GM21529 (cell line): ENCODE measurements at regions not wholly inside any gene's neighbourhood (a gene's known extent, or its start where the extent isn't known, plus 50 kb on each side); places are given as distances from the start of the nearest gene placed in this dataset.

Experiments used
- ATAC-seq: cut with Tn5 transposase; IDR thresholded peaks from one replicate; pipeline ENCODE4 v1.9.1; 2021; ENCODE audit not compliant: unreplicated experiment

DNA sequence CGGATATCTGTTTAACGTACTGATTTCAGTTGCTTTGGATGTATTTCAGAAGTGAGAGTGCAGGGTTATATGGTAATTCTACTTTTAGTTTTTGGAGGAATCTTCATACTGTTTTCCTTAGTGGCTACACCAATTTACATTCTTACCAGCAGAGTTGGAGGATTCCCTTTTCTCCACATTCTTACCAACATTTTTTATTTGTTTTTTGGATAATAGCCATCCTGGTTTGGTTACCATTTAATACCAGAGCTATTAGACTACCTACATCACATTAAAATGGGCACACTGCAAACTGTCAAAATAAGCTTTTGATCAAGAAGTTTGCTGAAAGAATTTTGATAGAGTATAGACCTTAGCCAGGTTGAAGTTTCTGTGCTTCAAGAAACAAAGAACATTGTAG, 217.2 kb upstream of the CFAP20DC start:
- no peak for ATAC-seq

DNA sequence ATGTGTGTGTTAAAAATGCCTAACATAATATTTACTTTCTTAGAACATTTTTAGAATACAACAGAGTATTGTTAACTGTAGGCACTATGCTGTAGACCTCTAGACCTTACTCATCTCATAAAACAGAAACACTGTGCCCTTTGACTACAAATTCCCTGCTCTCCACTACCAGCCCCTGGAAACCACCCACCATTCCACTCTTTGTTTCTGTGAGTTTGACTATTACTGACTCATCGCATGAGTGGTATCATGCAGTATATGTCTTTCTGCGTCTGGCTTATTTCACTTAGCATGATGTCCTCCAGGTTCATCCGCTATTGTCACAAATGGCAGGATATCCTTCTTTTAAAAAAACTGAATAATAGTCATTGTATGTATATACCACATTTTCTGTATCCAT, 216.7 kb upstream of the CFAP20DC start:
- no peak for ATAC-seq

DNA sequence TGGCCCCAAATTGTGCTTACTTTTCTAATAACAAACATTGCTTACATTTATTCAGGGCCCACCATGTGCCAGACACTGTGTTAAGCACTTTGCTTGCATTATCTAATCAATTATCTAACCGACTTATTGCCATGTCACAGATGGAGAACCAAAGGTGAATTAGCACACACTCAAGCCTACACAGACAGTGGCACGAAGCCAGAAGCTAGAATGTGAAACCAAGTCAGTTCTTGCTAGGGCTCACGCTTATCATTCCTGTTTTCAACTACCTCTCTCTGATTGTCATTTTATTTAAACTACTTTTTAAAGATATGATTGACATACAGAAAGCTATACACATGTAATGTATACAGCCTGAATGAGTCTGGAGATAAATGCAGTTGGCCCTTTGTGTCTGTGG, 215.7 kb upstream of the CFAP20DC start:
- no peak for ATAC-seq

DNA sequence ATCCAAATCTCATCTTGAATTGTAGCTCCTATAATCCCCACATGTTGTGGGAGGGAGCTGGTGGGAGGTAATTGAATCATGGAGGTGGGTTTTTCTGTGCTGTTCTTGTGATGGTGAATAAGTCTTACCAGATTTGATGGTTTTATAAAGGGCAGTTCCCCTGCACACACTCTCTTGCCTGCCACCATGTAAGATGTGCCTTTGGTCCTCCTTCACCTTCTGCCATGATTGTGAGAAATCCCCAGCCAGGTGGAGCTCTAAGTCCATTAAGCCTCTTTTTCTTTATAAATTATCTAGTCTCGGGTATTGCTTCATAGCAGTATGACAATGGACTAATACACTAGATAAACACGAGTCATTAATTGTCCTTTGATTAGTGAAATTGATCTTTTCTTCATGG, 214.5 kb upstream of the CFAP20DC start:
- ATAC-seq, result no peak

DNA sequence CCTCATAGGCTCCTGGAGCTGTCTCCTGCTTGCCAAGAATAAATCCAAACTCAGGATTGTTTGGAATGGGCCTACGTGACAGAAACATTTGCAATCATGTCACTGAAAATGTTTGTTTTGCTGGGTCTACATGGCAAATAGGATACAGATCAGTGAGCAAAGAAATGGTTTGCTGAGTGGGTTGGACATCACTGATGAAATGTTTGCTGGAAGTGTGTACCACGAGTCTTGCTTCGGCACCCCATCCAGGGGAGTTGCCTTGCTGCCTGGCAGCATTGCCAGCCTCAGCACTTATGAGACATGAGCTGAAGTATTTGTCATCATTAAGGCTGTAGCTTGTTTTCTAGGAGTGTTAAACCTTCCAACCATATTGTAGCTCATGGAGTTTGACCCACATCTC, 213.3 kb upstream of the CFAP20DC start:
- ATAC-seq, result no peak

DNA sequence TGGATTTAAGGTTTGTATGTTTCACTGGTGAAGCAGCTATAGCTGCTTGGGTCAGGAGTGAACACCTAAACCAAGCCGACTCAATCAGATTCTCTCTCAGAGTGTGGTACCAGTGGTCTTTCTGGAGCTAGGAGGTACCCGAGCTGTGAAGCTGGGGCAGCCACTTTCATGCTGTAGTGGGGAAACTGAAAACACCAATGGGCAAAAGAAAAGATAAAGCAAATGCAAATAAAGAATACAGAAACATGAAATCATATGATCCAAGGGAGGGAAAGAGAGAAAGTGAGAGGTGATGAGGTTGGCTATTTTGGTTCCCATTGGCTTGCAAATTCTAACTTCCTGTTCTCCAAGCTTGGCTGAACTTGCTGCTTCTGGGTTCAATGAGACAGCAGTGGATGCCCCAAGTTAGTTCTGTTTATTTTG, 212.3 kb upstream of the CFAP20DC start:
- peak; percentile 85 for ATAC-seq

DNA sequence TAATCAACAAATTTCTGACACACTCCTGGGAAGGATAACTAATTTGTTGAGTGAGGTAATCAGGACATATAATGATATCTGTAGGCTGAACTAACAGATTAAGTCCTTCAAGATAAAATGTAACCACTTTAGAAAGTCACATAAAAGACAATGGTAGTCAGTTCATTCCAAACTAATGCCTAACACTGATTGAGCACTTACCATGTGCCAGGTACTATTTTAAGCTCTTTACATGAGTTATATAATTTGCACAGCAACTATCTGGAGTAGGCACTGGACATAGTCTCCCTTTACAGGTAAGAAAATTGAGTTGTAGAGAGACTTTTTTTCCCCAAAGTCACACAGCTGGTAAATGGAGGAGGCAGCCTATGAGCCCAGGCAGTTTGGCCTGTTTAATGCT, 211.2 kb upstream of the CFAP20DC start:
- ATAC-seq, result no peak

DNA sequence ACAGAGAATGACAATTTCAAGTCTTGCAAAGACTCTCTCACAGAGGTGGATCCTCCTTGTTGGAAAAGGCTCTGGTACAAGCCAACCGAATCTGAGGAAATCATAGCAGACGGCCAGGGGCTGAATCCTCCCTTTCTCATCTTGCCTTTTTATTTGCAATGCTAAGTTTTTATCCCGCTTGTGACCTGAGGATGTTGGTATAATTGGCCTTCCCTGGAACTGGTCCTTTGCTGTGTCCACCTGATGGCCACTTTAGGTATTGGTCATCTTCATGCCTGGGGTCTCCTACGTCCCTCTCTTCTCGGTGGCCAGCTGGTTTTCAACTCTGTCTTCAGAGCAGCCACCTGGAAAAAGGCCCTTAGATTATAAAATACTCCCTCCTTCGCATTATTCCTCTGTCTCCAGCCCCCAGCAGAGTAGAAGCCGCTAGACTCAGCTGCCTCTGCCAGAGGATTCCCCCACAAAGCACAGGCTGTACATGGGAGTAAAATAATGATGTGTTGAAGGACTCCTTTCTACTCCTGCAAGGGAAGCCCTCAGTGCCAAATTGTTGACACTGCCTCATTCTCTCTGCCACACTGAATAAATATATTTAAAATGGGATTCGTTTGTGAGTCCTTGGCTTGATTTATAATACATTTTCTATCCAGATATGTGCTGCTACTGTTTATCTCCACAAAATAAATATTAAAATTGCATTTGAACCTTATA, 208.9 kb upstream of the CFAP20DC start:
- no peak for ATAC-seq

DNA sequence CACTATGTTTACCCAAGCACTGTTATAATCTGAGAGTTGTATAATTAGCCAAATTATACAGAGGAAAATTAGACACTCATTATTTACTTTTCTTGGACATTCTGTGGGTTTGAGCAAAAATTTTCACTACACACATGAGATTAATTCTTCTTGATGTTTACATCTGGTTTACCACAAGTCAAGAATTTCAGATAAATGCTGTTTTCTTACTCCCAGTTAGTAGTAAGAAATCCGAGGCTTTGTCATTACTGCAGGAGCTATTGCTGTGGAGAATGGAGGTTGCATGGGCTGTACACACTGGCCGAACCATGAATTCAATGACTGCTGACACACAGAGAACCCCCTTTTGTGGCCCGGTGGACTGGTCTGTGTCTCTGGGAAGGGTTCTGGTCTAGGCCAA, 207.7 kb upstream of the CFAP20DC start:
- ATAC-seq, result no peak

DNA sequence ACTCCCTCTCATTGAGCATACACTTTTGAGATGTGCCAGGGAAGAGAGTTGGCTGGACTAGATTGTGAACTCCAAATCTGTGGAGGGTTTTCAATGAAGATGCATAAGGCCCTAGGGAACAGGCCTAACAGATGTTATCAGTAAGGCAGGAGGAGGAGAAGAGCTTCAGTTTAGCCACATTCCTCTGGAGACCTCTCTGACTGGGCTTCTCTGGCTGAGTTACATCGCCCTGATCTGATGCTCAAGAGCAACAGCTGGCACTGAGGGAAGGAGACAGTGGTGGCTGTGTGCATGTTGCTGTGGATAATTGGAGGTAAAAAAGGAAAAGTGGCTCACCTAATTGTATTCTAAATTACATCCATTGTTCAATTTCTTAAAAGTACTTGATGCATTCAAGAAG, 206.4 kb upstream of the CFAP20DC start:
- ATAC-seq, result no peak

DNA sequence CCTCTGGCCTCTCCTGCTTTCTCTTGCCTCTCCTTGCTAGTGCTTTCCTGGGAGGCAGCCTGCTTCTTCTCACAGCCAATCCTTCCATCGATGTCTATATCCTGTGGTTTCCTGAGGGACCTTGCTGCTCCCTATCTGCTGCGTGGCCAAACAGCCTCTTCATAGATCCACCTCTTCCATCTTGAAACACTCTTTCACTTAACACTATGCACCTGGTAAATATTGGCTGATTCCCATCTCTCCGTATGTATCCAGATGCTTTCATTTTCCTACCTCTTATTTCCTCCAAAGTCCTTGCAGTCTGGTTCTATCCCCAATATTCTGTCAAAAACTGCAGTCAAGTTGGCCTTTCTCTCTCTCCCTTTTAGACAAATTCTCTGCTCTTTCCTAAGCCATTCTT, 205.2 kb upstream of the CFAP20DC start:
- ATAC-seq, result no peak

DNA sequence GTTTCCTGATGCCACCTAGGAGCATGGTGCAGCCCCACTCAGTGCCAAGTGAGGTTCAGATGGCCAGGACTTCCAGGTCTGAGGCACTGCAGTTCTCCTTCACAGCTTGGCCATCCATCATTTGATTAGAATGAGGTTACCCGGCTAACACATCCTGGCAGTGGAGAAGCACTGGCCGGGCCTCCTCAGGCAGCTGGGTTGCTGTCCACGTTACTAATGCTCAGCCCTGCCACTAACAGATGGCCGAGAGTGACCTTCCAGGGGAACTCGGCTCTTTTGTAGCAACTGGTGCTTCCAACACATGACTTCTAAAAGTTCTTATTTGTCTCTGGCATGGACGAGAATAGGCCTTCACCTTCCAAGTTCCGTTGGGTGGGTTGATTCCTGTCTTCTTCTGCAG, 204.6 kb upstream of the CFAP20DC start:
- no peak for ATAC-seq

DNA sequence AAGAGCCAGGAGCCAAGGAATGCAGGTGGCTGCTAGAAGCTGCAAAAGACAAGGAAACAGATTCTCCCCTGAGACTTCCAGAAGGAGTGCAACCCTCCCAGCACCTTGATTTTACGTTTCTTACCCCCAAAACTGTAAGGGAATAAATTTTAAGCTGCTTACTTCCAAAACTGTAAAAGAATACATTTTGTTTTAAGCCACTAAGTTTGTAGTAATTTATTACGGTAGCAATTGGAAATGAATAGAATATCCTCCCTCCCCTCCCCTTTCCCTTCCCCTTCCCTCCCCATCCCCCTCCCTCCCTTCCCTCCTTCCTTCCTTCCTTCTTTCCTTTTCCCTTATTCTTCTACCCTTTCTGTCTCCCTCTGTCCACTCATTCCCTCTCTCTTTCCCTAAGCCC, 203.7 kb upstream of the CFAP20DC start:
- ATAC-seq, result no peak

DNA sequence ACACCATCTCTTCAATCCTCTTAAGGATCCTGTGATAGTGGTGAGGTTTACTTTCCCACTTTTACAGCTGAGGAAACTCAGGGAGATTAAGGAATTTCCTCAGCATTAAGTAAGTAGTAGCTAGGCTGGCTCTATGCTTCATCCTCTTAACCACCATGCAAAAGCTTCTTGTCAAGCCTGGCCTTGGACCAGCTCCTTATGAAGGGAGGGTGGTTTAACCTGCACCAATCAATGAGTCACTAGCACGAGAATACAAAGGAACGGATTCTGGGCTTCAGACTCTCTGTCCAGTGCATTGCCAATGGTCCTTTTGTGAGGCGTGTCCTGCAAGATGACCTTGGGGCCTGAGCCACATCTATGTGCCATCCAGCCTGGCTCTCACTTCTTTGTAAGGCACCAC, 202.0 kb upstream of the CFAP20DC start:
- ATAC-seq, result no peak

DNA sequence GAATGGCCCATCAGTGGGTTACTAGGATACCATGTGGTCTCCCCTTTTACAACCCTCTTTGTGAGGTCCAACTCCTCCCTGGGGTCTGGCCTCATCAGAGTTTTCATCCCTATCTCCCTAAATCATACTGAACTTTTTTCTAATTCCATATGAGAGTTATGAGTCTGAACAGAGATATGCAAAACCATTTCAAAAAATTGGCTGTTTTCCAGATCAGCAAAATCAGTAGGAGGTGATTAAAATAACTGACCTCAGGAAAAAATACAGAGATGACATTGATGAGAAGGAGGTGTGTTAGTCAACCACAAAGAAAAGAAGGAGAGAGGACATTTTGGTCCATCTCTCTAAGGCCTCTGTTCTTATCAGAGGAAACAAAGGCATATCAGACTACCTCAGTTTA, 200.8 kb upstream of the CFAP20DC start:
- ATAC-seq, result no peak

DNA sequence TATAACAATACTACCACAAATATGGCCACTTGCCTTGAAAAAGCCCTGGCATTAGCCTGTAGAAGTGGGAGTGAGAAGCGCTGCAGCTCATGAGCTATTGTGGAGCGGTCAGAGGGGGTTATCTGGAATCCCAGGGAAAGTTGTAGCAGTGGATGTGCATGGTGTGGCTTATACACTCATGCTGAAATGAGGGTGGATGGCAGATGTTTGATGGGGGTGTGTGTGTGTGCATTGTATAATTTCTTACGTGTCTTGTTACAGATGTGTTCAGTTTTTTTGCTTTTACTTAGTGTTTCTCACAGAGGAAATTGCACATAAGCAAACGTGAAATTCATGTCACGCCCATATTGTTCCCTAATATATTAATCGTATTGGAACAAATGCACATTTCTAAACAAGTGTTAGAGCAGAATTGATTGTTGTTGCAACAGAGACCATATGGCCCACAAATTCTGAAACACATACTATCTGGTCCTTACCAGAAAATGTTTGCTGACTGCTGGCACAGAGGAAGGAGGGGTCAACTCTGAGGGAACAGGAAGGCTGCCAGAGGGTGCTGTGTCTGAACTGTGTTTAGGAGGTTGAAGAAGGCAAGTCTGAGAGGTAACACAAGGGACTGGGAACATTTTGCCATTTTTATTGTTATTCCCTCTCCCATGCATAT, 200.0 kb upstream of the CFAP20DC start:
- ATAC-seq, result no peak

DNA sequence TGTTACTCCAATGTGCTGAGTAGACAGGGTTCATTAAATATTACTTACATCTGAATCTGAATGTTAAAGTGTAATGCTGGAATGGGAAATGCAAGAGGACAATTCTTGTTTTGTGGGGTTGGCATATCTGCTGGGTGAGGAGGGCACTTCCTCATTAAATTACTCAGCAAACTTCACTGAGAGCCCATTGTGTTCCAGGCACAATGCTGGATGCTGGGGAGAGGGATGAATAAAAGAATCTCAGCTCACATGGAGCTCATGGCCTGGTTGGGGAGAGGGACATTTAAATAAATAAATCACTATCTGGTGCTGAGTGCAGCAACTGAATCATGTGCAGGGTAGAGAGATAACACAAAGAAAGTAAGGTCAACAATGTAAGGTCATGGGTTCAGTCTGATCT, 199.2 kb upstream of the CFAP20DC start:
- ATAC-seq, result no peak

DNA sequence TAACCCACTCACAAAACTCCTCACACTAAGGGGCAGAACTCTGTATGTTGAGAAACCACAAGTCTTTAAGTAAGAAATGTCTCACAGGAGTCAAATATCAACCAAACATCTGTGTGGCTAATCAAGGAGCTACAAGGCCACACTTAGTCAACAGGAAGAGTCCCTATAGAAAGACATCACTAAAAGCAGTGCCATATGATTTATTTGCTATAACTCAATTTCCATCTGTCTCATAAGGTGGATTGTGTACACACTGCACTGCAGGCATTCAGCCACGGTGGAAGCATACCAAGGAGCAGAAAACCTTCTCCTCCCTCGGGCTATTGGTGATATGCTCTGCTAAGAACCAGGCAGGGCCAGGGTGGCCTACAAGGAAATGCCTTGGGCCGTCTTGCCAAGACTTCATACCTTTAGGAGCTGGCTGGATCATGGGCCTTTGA, 197.6 kb upstream of the CFAP20DC start:
- ATAC-seq, result no peak

DNA sequence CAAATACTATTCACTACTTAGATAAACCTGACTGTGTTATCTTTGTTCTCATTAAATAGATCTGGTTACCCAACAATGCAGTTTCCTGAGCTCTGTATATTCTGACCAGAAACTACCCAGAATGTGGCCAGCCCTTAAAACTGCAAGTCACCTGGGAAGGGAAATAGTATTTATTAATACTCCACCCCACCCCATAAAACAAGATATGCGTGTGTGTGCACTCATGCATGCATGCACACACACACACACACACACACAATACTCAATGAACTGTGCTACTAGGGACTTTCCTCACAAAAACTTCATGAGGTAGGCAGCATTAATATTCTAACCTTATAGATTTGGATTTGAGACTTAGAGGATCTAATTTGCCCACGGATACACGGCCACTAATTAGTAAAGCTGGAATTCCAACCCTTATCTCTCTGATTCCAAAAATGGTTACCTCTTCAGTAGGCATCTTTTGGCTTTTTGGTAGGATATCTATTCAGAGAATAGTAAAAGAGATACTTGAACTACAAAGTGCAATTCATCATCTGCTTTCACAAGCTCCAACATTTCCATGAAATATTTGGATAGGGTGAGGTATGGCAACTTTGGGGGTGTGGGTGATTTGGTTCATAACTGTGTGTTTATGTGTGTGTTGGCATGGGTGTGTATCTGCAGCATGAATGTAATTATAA, 197.0 kb upstream of the CFAP20DC start:
- no peak for ATAC-seq

DNA sequence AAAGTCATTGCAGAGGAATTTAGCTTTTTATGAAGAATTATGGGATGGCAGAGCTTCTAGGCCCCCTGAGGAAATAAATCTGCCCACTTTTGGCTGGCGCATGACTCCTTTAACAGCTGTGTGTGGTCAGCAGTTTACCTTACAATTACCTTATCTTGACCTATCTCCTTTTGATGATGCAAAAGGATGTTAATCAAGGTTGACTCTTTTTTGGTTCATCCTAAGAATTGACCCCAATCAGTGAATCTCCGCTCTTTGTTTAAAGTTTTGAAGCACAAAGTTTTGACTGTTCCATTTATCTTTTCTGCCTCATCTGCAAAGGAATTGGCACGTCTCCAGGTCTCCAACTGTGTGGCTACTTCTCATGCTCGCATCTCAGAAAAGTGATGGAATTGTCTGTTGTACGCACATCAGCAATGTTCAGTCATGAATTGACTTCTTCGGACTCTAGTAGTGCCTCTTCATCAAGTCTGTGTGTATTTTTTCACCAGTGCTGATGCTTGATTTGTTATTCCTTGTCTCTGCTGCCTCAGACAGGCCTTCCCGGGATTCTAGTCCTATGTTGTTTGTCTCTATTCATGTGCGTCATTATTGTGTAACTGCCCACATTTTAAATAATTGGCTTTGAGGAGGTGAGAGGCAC, 196.2 kb upstream of the CFAP20DC start:
- no peak for ATAC-seq

DNA sequence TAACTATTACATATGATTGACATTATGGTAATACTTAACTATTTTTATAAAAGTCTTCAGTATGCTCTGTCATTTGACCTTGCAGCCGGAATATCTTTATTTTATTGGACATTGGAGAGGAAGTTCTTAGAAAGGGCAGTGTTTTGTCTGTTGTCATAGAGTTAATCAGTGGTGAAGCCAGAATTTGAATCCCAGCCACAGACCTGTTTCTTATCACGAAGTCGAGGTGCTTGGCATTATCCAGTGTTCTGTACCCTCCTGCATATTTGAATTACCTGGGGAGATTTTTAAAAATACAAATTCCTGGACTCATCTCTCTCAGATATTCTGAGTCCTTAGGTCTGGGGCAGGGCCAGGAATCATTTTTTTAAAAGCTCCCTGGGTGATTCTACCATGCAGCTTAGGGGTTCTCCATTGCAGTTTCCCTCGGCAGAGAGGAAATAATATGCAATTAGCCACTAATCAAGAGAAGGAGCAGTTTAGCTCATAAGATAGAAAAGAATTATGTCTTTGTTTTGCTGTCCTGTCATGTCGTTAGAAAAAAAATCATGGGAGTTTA, 195.6 kb upstream of the CFAP20DC start:
- ATAC-seq, result no peak

DNA sequence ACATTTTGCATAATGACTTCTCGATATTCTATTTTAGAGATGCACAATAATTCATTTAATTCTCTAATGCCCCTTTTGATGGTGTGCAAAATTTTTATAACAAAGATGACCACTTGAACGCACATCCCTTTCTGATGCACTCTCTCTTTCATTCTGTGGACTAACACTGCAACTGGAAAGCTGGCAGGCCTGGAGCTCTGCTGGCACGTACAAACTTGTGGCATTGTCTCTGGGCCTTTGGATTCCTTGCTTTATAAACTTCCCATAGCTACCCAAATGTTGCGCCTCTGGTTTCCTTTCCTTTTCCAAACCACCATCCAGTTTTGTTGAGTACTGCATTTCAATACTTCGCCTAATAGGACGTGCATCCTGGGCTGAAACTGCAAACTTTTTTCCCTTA, 194.5 kb upstream of the CFAP20DC start:
- no peak for ATAC-seq
